ENCODE measurements at regions not wholly inside any gene's neighbourhood (a gene's known extent, or its start where the extent isn't known, plus 50 kb on each side); places are given as distances from the start of the nearest gene placed in this dataset.
A peak's percentile ranks its signal among the peaks of the same experiment; 100 is the strongest.

DNA sequence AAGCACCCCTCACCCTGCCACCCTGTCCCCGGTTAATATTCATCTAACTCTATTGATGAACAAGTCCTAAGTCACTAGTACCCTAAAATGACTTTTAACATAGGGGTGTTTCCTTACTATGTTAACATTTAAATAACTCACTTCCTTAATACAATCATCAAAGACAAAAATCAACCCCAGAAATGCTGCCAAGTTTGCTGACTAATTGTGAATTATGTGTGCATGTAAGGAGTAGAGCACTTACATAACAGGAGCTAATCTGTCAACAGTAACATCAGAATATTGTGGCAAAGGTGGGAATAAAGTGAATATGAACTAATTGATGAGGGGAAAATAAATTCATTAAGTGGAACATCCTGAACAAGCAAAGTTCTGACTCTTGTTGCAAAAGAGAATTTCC, 81.4 kb upstream of the ERBB4 start:
- in situ Hi-C loops (cut with HindIII; ENCODE audit: low pct_unique_long_range_greater_than_20kb, low sequenced_read_pairs), result no loop called here
- no peak for DNase-seq (ENCODE audit: low read depth, low spot score)

DNA sequence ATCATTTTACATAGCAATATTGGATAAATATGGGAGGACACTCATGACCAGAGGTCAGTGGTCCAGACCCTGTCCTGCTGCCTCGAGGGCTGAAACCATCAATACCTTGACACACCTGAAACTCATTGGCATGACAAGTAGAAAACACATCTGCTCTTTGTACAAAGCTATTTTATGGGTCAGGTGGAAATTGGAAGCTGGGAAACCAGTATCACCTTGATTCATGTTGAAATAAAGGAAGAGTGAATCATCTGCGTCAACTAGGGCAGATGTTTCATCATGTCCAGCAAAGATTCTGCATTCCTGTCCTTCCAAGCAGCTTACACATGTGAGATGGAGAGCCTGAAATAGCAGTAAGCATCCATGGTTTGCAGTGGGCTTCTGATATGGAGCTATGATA, 80.0 kb upstream of the ERBB4 start:
- in situ Hi-C loops (cut with HindIII; ENCODE audit: low pct_unique_long_range_greater_than_20kb, low sequenced_read_pairs), result no loop called here
- no peak for DNase-seq (ENCODE audit: low read depth, low spot score)

DNA sequence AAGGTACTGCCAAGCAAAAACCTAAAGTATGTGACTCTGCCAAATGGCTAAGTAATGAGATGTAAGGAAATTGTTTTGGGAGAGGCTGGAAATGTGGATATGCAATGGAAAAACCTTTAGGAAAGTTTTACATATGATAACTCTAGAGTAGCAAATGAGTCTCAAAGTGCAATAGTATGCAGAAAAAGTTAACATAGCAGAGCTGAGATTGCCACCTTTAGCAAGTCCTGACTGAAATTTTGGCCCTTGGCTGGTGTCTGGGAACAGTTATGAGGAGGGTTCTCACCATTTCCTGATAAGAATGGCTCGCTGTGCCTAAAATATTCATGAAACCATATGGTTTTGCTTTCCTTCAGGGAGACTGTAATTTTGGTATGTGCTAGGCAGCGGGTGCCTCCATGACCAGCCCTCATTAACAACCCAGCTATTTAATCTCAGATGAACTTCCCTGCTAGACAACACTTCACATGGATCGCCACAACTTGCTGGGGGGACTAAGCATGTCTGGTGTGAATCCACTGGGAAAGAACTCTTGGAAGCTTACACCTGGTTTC, 72.3 kb upstream of the ERBB4 start:
- DNase-seq (ENCODE audit: low read depth, low spot score), result no peak
- in situ Hi-C loops (cut with HindIII; ENCODE audit: low pct_unique_long_range_greater_than_20kb, low sequenced_read_pairs), result no loop called here

DNA sequence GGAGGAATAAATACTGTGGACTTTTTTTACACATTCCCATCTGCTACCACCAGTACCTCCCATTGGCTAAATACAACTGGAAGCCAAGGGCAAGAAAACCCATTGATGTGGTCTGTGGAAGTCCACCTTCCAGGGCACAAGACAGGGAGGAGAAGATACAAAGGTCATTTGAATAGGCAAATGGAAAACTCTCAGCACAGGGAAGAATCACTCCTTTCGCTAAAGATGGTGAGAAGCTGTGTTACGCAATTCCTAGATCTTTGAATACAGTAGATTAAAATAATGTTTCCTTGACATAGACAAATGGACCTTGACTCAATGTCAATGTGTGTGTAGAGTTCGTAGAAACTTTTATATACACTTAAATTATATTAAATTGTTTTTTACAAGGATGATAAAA, 70.9 kb upstream of the ERBB4 start:
- in situ Hi-C loops (cut with HindIII; ENCODE audit: low pct_unique_long_range_greater_than_20kb, low sequenced_read_pairs), result no loop called here
- no peak for DNase-seq (ENCODE audit: low read depth, low spot score)

DNA sequence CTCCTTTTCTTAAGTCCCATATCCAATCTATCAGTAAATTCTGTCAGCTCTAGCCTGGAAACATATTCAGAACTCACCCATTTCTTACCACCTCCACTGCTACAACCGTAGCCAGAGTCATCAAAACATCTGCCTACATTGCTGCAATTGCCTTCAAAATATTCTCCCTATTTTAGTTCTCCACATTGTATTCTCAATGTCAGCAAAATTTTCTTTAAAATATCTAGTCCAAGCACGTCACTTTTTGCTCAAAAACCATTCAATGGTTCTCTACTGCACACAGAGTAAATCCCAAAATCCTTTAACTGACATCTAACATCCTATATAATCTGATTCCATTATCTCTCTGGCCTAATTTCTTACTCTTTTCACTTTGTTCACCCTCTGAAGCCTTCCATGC, 68.5 kb upstream of the ERBB4 start:
- DNase-seq (ENCODE audit: low read depth, low spot score), result no peak
- in situ Hi-C loops (cut with HindIII; ENCODE audit: low pct_unique_long_range_greater_than_20kb, low sequenced_read_pairs), result no loop called here

DNA sequence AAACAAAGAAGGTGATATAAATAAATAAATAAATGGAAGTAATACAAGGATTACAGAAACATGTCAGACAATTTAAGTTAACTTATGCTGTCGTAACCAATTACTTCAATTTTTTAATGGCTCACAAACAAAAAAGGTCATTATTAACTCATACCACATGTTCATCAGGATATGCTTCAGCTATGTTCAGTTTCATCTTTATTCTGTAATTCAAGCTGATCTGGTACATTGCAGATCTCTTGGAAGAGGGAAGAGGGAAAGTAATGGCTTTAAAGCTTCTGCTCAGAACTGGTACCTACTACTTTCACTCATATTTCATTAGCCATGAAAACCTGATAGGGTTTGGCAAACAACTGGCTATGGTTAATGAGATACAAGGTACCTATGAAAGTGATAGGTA, 67.6 kb upstream of the ERBB4 start:
- DNase-seq (ENCODE audit: low read depth, low spot score), result no peak
- in situ Hi-C loops (cut with HindIII; ENCODE audit: low pct_unique_long_range_greater_than_20kb, low sequenced_read_pairs), result no loop called here

DNA sequence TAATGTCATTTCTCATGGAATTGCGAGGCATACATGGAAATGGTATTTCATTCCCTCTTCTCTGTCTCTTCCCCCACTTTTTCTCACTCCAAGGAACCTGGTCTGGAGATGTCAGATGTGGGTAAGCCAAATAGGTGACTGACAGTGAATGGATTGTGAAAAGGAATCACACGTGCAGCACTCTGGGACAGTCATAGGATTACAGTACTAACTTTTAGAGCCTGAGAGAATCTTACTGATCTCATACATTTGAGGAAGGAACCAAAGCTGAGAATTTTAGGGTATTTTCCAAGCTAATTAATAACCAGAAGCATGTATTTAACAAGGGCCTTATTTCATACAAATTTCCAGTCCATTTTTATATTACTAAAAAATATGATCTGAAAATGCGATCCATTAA, 58.1 kb upstream of the ERBB4 start:
- no peak for DNase-seq (ENCODE audit: low read depth, low spot score)
- in situ Hi-C loops (cut with HindIII; ENCODE audit: low pct_unique_long_range_greater_than_20kb, low sequenced_read_pairs), result no loop called here

DNA sequence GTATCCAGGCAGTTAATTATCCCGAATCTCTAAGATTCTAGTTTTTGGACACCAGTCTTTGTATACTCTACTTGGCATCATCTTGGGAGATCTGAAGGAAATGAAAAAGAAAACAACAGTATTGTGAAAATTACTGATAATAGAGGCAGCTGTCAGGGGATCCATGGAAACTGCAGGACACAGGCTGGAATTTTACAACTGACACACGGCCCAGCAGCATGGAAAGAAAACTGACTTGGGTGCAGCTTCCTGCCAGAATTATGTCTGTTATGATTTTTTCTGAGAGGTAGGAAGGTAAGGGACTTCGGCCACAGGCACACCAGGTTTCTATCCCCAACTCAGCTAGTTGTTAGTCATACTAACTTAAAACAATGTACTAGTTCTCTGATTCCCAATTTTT, 57.7 kb upstream of the ERBB4 start:
- in situ Hi-C loops (cut with HindIII; ENCODE audit: low pct_unique_long_range_greater_than_20kb, low sequenced_read_pairs), result no loop called here
- no peak for DNase-seq (ENCODE audit: low read depth, low spot score)

DNA sequence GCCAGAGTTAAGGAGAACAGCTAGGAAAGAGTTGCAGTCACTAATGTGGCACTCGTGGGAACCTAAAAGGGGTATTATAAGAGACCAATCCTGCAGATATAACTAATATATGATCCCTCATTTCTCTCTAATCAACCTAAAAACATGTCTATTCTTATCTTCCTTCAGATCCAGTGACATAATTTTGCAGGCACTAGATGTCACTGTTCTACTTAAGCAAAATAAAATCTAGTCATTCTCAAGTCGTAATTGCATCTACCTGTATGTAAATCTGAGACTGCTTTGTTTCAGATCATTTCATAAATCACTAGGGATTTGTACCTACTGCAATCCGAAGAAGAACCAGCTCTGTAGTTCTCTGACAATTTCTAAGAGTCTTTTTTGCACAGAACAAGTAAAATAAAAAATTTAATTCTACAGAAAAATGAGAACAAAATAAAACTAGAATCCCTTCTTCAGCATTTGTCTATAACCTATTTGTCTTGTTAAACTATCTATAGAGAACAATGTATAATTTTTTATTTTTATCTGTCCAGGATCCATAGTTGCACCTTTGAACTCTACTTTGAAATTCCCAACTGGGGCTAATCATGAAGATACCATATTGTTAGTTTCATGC, 56.5 kb upstream of the ERBB4 start:
- DNase-seq (ENCODE audit: low read depth, low spot score), result peak; percentile 28
- in situ Hi-C loops (cut with HindIII; ENCODE audit: low pct_unique_long_range_greater_than_20kb, low sequenced_read_pairs), result no loop called here

DNA sequence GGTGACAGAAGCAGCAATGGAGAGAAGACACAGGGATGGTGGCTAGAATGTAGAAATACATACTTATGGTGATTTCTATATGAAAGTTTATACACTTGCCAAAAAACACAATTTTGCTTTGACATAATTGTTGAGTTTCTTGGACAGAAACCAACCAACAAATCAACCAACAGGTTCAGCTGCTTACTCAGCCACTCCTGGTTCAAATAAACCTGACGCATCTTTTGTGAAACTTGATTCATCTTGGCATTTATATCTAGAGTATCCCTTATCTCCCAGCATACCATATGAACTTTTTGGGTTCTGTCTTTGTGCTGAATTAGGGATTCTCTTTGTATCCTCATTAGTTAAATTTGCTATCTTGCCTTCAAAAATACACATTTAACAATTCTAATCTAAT, 54.1 kb upstream of the ERBB4 start:
- no peak for DNase-seq (ENCODE audit: low read depth, low spot score)
- in situ Hi-C loops (cut with HindIII; ENCODE audit: low pct_unique_long_range_greater_than_20kb, low sequenced_read_pairs), result no loop called here

Small RNA genes lying in the stretch of these regions (small RNA-seq; reads per million reads assigned to genes)
- 0 reads per million in 2 experiments for gene MIR4776-1
